ENCODE measurements at regions not wholly inside any gene's neighbourhood (a gene's known extent, or its start where the extent isn't known, plus 50 kb on each side); places are given as distances from the start of the nearest gene placed in this dataset.
A peak's percentile ranks its signal among the peaks of the same experiment; 100 is the strongest.

- H3K9ac ChIP-seq (ENCODE audit: low read length in 5 of 5) = no peak overlapping the region
- H3K27me3 ChIP-seq (ENCODE audit: control insufficient read depth in 5 of 5, insufficient read depth in 4 of 5, low read length in 5 of 5) = peaks cover 0 to 6% (median 0%) of the 10 kb centered on the region in 5 donors
- H3K9me3 ChIP-seq (ENCODE audit: control insufficient read depth in 5 of 5, low read length in 5 of 5) = no peaks in the 10 kb centered on the region
- H3K4me3 ChIP-seq (ENCODE audit: low read depth in 1 of 5, low read length in 5 of 5) = no peak overlapping the region
- no peak overlapping the region for H3K27ac ChIP-seq (ENCODE audit: low read depth, low read length)
- H3K4me1 ChIP-seq (ENCODE audit: control insufficient read depth in 5 of 5, insufficient read depth in 5 of 5, low read length in 5 of 5) = peaks cover 4 to 18% (median 12%) of the 10 kb centered on the region in 5 donors
- no peaks in the 10 kb centered on the region for H3K36me3 ChIP-seq (ENCODE audit: control insufficient read depth in 5 of 5, insufficient read depth in 5 of 5, low read length in 5 of 5)
Measured at GRCh38 chr2:217068677-217069250, 208.9 kb upstream of the TNP1 start.

DNA sequence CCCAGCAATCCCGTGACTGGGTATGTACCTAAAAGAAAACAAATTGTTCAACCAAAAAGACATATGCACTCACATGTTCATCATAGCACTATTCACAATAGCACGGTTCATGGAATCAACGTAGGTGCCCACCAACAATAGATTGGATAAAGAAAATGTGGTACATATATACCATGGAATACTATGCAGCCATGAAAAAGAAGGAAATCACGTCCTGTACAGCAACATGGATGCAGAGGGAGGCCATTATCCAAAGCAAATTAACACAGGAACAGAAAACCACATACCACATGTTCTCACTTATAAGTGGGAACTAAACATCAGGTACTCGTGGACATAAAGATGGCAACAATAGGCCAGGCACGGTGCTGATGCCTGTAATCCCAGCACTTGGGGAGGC, 207.9 kb upstream of the TNP1 start:
- no peaks in the 10 kb centered on the region for H3K36me3 ChIP-seq (ENCODE audit: control insufficient read depth in 5 of 5, insufficient read depth in 5 of 5, low read length in 5 of 5)
- no peak overlapping the region for H3K4me3 ChIP-seq (ENCODE audit: low read depth in 1 of 5, low read length in 5 of 5)
- no peak overlapping the region for H3K9ac ChIP-seq (ENCODE audit: low read length in 5 of 5)
- H3K27ac ChIP-seq (ENCODE audit: low read depth, low read length) = no peak overlapping the region
- H3K9me3 ChIP-seq (ENCODE audit: control insufficient read depth in 5 of 5, low read length in 5 of 5) = no peaks in the 10 kb centered on the region
- peaks cover 0 to 6% (median 0%) of the 10 kb centered on the region in 5 donors for H3K27me3 ChIP-seq (ENCODE audit: control insufficient read depth in 5 of 5, insufficient read depth in 4 of 5, low read length in 5 of 5)
- peaks cover 4 to 22% (median 12%) of the 10 kb centered on the region in 5 donors for H3K4me1 ChIP-seq (ENCODE audit: control insufficient read depth in 5 of 5, insufficient read depth in 5 of 5, low read length in 5 of 5)

- Histone ChIP-seq H3K36me3 (ENCODE audit: control insufficient read depth in 5 of 5, insufficient read depth in 5 of 5, low read length in 5 of 5) (no peaks in the 10 kb centered on the region), H3K9ac (ENCODE audit: low read length in 5 of 5) (no peak overlapping the region), H3K4me3 (ENCODE audit: low read depth in 1 of 5, low read length in 5 of 5) (no peak overlapping the region), H3K9me3 (ENCODE audit: control insufficient read depth in 5 of 5, low read length in 5 of 5) (no peaks in the 10 kb centered on the region), H3K4me1 (ENCODE audit: control insufficient read depth in 5 of 5, insufficient read depth in 5 of 5, low read length in 5 of 5) (peaks cover 4 to 22% (median 12%) of the 10 kb centered on the region in 5 donors), H3K27ac (ENCODE audit: low read depth, low read length) (no peak overlapping the region), H3K27me3 (ENCODE audit: control insufficient read depth in 5 of 5, insufficient read depth in 4 of 5, low read length in 5 of 5) (peaks cover 0 to 6% (median 0%) of the 10 kb centered on the region in 5 donors)
Measured at GRCh38 chr2:217066510-217067270, 206.8 kb upstream of the TNP1 start.

- no peaks in the 10 kb centered on the region for H3K36me3 ChIP-seq (ENCODE audit: control insufficient read depth in 5 of 5, insufficient read depth in 5 of 5, low read length in 5 of 5)
- no peak overlapping the region for H3K27ac ChIP-seq (ENCODE audit: low read depth, low read length)
- peaks cover 0 to 6% (median 0%) of the 10 kb centered on the region in 5 donors for H3K27me3 ChIP-seq (ENCODE audit: control insufficient read depth in 5 of 5, insufficient read depth in 4 of 5, low read length in 5 of 5)
- no peaks in the 10 kb centered on the region for H3K9me3 ChIP-seq (ENCODE audit: control insufficient read depth in 5 of 5, low read length in 5 of 5)
- no peak overlapping the region for H3K4me3 ChIP-seq (ENCODE audit: low read depth in 1 of 5, low read length in 5 of 5)
- no peak overlapping the region for H3K9ac ChIP-seq (ENCODE audit: low read length in 5 of 5)
- peaks cover 4 to 22% (median 12%) of the 10 kb centered on the region in 5 donors for H3K4me1 ChIP-seq (ENCODE audit: control insufficient read depth in 5 of 5, insufficient read depth in 5 of 5, low read length in 5 of 5)
Measured at GRCh38 chr2:217065695-217066405, 206.0 kb upstream of the TNP1 start.

GRCh38 chr2:217065012-217065290, 205.1 kb upstream of the TNP1 start:
- peak overlapping the region; percentile 19 for H3K27ac ChIP-seq (ENCODE audit: low read depth, low read length)
- H3K4me1 ChIP-seq (ENCODE audit: control insufficient read depth in 5 of 5, insufficient read depth in 5 of 5, low read length in 5 of 5) = peaks cover 4 to 22% (median 12%) of the 10 kb centered on the region in 5 donors
- H3K4me3 ChIP-seq (ENCODE audit: low read depth in 1 of 5, low read length in 5 of 5) = peak overlapping the region in 4 of 5 donors; percentile 5 to 48 (median 25)
- no peaks in the 10 kb centered on the region for H3K9me3 ChIP-seq (ENCODE audit: control insufficient read depth in 5 of 5, low read length in 5 of 5)
- H3K36me3 ChIP-seq (ENCODE audit: control insufficient read depth in 5 of 5, insufficient read depth in 5 of 5, low read length in 5 of 5) = no peaks in the 10 kb centered on the region
- peak overlapping the region in 3 of 5 donors; percentile 22 to 27 (median 24) for H3K9ac ChIP-seq (ENCODE audit: low read length in 5 of 5)
- peaks cover 0 to 6% (median 0%) of the 10 kb centered on the region in 5 donors for H3K27me3 ChIP-seq (ENCODE audit: control insufficient read depth in 5 of 5, insufficient read depth in 4 of 5, low read length in 5 of 5)

GRCh38 chr2:217064234-217065011, 204.6 kb upstream of the TNP1 start:
- Histone ChIP-seq H3K4me1 (ENCODE audit: control insufficient read depth in 5 of 5, insufficient read depth in 5 of 5, low read length in 5 of 5) (peaks cover 4 to 22% (median 12%) of the 10 kb centered on the region in 5 donors), H3K27ac (ENCODE audit: low read depth, low read length) (peak overlapping the region; percentile 40), H3K27me3 (ENCODE audit: control insufficient read depth in 5 of 5, insufficient read depth in 4 of 5, low read length in 5 of 5) (peaks cover 0 to 6% (median 2%) of the 10 kb centered on the region in 5 donors), H3K4me3 (ENCODE audit: low read depth in 1 of 5, low read length in 5 of 5) (peak overlapping the region; percentile 5 to 48 (median 17)), H3K36me3 (ENCODE audit: control insufficient read depth in 5 of 5, insufficient read depth in 5 of 5, low read length in 5 of 5) (no peaks in the 10 kb centered on the region), H3K9me3 (ENCODE audit: control insufficient read depth in 5 of 5, low read length in 5 of 5) (no peaks in the 10 kb centered on the region), H3K9ac (ENCODE audit: low read length in 5 of 5) (peak overlapping the region in 3 of 5 donors; percentile 22 to 27 (median 24))

- Histone ChIP-seq H3K36me3 (ENCODE audit: control insufficient read depth in 5 of 5, insufficient read depth in 5 of 5, low read length in 5 of 5) (no peaks in the 10 kb centered on the region), H3K27me3 (ENCODE audit: control insufficient read depth in 5 of 5, insufficient read depth in 4 of 5, low read length in 5 of 5) (peaks cover 0 to 6% (median 3%) of the 10 kb centered on the region in 5 donors), H3K4me1 (ENCODE audit: control insufficient read depth in 5 of 5, insufficient read depth in 5 of 5, low read length in 5 of 5) (peaks cover 4 to 22% (median 12%) of the 10 kb centered on the region in 5 donors), H3K9me3 (ENCODE audit: control insufficient read depth in 5 of 5, low read length in 5 of 5) (no peaks in the 10 kb centered on the region), H3K9ac (ENCODE audit: low read length in 5 of 5) (no peak overlapping the region), H3K27ac (ENCODE audit: low read depth, low read length) (peak overlapping the region; percentile 40), H3K4me3 (ENCODE audit: low read depth in 1 of 5, low read length in 5 of 5) (no peak overlapping the region)
Measured at GRCh38 chr2:217063238-217063755, 203.4 kb upstream of the TNP1 start.

- Histone ChIP-seq H3K9ac (ENCODE audit: low read length in 5 of 5) (no peak overlapping the region), H3K36me3 (ENCODE audit: control insufficient read depth in 5 of 5, insufficient read depth in 5 of 5, low read length in 5 of 5) (no peaks in the 10 kb centered on the region), H3K27me3 (ENCODE audit: control insufficient read depth in 5 of 5, insufficient read depth in 4 of 5, low read length in 5 of 5) (peaks cover 0 to 6% (median 3%) of the 10 kb centered on the region in 5 donors), H3K4me3 (ENCODE audit: low read depth in 1 of 5, low read length in 5 of 5) (no peak overlapping the region), H3K4me1 (ENCODE audit: control insufficient read depth in 5 of 5, insufficient read depth in 5 of 5, low read length in 5 of 5) (peaks cover 4 to 22% (median 12%) of the 10 kb centered on the region in 5 donors), H3K27ac (ENCODE audit: low read depth, low read length) (no peak overlapping the region), H3K9me3 (ENCODE audit: control insufficient read depth in 5 of 5, low read length in 5 of 5) (no peaks in the 10 kb centered on the region)
Measured at GRCh38 chr2:217062768-217063167, 202.9 kb upstream of the TNP1 start.

DNA sequence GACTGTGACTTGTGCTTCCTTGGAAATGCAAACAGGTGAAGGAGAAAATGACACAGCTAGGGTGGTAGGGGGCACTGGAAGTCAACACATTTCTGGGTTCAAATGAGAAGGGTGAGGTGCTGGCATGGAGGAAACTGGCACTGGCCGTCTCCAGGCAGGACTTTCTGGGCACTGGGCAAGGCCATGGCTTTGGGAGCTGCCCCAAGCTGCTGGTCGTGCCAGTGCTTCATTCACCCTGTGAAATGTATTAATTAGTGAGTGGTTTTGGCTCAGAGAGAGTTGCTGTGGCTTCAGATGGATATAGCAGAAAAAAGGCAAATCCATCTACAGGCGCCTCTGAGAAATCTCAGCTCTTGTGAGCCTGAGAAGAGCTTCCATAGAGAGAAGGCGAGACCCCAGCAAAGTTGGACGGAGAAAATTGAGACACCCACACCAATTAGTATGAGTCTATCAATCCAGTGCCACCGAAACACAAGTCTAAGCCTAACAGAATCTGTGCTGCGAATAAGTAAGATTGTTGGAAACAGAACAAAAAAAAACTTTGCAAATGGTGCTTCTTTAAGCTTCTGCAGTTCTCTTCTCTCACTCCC, 202.1 kb upstream of the TNP1 start:
- no peak overlapping the region for H3K9ac ChIP-seq (ENCODE audit: low read length in 5 of 5)
- peaks cover 0 to 6% (median 3%) of the 10 kb centered on the region in 5 donors for H3K27me3 ChIP-seq (ENCODE audit: control insufficient read depth in 5 of 5, insufficient read depth in 4 of 5, low read length in 5 of 5)
- no peak overlapping the region for H3K27ac ChIP-seq (ENCODE audit: low read depth, low read length)
- H3K4me3 ChIP-seq (ENCODE audit: low read depth in 1 of 5, low read length in 5 of 5) = no peak overlapping the region
- H3K4me1 ChIP-seq (ENCODE audit: control insufficient read depth in 5 of 5, insufficient read depth in 5 of 5, low read length in 5 of 5) = peaks cover 4 to 22% (median 12%) of the 10 kb centered on the region in 5 donors
- no peaks in the 10 kb centered on the region for H3K9me3 ChIP-seq (ENCODE audit: control insufficient read depth in 5 of 5, low read length in 5 of 5)
- no peaks in the 10 kb centered on the region for H3K36me3 ChIP-seq (ENCODE audit: control insufficient read depth in 5 of 5, insufficient read depth in 5 of 5, low read length in 5 of 5)
